Right renal pelvis (tissue), 4 donors: ENCODE measurements at regions not wholly inside any gene's neighbourhood (a gene's known extent, or its start where the extent isn't known, plus 50 kb on each side); places are given as distances from the start of the nearest gene placed in this dataset.

Experiments
- DNase-seq, 4 donors: peaks; one replicate each; pipeline ENCODE4 v3.0.0-alpha.2; 2013; ENCODE audit warnings: low read depth in 4 of 4, low spot score in 3 of 4, missing footprints in 1 of 4

- DNase-seq = no peak
Measured at GRCh38 chr4:127209580-127210095, 423.1 kb upstream of the INTU start.

GRCh38 chr4:127210893-127211649 lies 421.7 kb upstream of the INTU start:
- peak in 1 of 4 donors; percentile 44 for DNase-seq

DNA sequence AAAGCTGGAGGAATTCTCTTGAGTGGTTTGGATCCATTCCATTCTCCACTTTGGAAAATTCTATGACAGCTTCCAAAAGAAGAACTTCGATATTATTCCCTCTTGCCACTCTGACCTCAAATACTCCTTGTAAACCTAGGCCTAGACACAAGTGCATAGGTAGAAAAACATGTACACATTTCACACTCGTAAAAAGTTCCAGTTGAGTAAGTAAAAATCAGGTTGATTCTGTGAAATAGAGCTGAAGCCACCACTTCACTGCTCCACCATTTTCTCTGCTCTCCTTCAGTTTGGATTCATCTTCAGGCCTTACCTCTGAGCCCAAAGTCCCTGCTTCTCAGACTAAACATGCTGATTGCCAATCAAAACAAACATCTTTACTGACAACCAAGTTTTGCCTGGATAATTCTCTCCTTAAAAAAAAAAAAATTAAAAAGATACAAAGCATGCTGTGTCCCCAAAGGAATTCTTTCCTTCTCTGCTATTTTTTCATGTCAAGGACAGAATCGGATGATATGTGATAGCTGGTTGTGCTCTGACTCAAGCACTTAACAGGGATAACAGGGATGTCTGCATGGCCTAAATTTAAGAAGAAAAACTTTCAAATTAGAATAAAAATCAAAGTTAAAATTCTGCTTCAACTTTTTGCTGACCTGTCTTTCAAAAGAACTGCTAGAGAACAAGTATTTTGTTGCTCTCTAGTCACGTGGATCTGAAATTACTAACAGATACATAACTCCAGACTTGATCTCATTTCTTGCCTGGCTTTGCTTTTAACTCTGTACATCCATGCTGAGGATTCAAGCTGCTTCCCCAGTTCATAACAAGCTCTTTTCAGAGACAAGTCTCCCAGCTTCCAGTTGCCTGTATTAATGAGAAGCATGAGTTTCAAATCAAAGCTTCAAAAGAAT lies 420.9 kb upstream of the INTU start:
- no peak for DNase-seq

GRCh38 chr4:127212701-127213100 lies 420.1 kb upstream of the INTU start:
- no peak for DNase-seq

DNA sequence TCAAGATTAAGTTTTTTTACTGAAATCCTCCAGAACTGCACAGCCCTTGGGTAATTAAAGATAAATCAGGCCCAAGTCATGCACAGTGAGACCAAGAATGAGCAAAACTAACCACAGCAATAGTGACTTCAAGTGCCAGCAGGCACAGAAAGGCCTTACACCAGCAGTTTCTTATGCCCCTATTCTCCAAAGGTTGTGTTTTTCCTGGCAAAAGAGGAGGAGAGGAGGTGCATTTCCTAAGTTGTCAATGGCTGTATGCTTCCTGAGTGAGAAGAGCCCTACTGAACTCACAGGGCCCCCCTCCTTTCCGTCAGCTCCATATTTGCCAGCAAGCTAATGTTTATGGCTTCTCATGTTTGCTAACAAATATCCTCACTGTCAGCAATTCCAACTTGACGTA lies 418.7 kb upstream of the INTU start:
- no peak for DNase-seq

DNA sequence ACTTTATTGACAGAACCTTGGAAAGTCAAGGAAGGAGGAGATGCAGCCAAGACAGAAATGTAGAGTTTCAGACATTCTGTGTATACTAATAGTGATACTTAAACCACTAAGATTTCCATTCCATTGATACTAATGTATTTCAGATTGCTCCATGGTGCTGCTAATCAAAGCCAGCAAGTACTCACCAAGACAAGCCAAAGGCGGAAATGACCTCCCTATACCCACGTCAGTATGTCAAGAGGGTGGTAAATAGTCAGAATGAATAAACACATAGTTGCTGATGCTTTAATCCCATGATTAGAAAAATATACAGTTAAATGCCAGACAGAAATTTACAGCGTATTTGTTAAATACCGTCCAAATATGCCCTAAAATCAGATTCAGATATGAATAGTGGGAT lies 417.8 kb upstream of the INTU start:
- DNase-seq = no peak

DNA sequence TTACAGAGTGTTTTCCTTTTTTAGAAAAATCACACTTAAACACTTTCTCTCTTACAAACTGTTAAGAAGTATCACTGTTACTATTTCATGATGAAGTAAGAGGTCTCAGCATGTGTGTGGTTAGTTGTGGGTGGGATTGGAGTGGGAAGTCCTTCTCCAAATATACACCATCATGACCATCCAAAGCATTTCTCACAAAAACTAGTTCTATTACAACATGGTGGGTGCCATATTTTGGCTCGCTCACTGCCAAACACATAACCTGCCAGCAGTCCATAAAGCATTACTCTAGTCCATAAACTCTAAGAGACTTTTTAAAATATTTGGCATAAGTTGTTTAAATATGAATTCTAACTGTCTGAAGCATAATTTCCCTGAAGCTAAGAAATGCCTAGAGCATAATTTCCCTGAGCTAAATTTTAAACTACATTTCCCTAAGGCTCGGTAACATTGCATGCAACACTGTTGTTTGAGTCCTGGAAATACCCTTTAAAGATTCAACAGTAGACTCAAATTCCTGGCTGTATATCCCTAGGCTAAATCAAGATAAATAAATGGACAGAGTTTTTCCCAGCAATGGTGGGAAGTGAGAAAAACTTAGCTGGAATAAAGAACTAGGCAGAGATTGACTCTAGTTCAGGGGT lies 415.0 kb upstream of the INTU start:
- DNase-seq = no peak

- no peak for DNase-seq
Measured at GRCh38 chr4:127219232-127219631, 413.5 kb upstream of the INTU start.

DNA sequence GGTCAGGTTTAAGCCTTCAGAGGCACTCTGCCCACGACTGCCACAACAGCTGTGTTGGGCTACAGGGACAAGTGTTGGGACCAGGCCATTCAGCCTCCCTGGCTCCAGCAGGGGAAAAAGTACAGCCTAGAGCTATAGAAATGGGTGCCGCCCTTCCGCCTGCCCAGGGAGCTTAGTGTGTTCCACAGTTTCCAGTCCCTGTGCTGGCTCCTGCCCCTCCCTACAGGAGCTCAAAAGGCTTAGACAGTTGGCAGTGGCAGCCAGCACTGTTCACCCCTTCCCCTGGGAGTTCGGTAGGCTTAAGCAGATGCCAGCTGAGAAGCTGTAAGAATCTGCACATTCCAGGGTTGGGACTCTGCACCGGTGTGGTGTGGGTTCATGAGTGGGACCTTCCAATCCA lies 408.2 kb upstream of the INTU start:
- no peak for DNase-seq

DNA sequence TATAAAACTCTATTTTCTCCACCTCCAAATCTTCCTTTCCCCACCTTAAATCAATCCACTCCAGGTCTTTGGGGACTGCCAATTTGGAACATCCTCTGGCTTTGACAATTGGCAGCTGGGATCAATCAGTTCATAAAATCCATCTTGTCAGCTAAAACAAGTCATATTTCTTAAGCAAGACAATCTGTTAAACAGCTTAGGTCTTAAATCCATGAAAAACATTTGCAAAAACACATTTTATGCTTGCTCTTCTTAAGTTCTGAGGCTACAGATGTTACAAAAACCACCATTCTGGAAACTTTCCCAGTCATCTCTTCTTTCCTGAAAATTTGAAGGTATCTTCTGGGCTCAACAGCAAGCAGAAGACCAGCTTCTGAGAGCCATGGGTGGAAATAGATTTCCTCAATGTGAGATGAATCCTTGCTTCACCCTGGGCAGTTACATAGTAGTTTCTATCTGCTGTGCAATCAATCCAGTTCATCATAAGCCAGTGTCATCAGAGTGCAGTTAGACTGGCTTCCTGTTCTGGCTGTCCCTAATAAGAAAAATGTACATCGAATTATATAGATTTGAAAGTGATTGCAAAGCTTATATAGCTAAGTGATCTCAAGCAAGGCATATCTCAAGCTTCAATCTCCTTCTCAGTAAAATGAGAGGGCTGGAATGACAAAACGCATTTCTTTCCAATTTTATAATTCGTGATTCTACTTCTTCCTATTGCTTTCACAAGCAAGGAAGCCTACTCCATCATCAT lies 402.7 kb upstream of the INTU start:
- no peak for DNase-seq

- peak in 2 of 4 donors; percentile 25 to 28 for DNase-seq
Measured at GRCh38 chr4:127236889-127237288, 395.9 kb upstream of the INTU start.

DNA sequence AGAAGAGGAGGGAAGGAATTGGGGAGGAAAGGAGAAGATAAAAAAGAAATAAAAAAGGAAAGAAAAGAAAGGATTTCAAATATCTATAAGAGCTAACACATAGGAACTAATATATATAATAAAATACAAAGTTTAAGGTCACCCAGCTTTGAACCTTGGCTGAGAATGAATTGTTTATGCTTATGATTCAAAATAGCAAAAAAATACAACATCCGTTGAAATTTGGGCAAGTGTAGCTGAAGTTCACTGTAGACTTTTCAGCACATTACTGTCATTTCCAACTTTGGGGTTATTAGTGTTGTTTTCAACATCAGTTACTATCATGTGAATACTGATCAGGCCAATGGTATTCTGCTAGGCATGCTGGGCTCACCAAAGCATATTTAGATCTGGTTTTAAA lies 395.2 kb upstream of the INTU start:
- DNase-seq = no peak

GRCh38 chr4:127238956-127239475 lies 393.7 kb upstream of the INTU start:
- DNase-seq = no peak

DNA sequence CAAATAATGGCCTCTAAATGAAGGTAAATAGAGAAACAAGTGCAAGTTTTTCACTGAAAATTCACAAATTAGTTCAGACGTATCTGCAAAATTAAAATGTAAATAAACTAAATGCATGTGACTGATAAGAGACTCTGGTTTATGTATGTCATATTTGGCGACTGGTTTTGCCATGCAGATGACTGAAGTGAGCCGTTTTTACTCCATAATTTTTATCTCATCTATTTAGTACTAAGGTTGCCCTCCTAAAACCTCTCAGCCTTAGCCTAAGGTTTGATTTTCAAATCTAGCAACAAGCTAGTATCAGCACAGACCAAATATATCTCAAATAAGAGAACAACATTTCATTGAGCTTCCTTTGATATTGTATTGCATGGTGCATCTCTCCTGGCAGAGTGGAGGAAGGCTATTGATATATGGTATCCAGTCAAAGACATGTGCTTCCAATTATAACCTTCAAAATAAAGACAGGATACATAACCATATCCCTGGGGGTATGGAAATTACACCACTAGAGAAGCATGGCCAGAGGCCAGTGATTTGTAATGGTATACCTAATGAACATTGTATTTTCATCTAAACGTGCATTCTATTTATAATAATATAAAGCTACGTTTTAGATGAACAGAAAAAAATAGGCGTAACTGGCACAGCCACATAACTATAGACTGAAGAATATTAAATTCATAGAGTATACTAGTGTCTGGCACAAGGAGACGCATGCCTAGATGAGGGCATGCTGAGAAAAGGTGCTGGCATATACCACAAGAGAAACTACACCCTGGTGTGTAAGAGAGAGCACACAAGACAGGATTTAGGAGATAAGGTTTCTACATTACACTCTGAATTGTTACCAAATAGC lies 392.6 kb upstream of the INTU start:
- no peak for DNase-seq

GRCh38 chr4:127240764-127241105 lies 392.0 kb upstream of the INTU start:
- DNase-seq = no peak

DNA sequence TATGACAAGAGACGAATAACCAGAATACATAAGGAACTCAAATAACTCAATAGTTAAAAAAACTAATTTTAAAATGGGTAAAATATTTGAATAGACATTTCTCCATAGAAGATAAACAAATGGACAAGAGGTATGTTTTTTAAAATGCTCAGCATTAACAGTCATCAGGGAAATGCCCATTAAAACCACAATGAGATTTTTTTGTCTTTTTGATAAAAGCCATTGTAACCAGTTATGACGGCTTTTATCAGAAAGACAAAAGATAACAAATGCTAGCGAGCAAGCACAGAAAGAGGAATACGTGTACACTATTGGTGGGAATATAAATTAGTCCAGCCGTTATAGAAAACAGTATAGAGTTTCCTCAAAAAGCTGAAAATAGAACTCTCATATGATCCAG lies 388.2 kb upstream of the INTU start:
- no peak for DNase-seq

GRCh38 chr4:127246963-127247952 lies 385.5 kb upstream of the INTU start:
- no peak for DNase-seq

DNA sequence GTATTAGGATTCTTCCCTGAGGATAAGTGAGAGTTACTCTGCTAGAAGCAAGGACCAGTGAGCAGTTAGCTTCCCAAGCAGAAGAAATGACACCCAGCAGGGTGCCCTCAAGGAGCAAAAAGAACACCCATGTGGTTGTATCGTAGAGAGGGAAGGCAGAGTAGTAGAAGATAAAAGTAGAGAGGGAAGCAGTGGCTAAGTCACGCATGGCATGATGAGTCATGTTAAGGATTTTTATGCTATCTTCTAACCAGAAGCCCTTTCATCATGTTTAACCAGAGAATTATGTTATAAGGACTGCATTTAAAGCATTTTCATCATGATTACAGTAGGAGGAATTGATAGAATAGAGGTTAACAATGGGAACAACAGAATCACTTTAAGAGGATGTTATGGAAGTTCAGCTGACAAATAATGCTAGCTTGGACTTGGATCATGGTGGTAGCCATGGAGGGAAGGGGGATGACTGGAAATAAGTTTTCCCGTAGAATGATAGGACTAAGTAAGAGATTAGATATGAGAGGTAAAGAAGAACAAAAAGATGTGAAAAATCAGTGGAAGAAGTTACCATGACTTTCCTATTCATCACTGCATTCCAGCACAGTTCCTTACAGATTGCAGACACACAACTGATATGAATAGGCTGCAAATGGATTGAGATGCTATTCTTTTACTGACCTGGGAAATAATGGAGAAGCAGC lies 383.5 kb upstream of the INTU start:
- DNase-seq = no peak
